HCT116 (cell line): ENCODE measurements at regions not wholly inside any gene's neighbourhood (a gene's known extent, or its start where the extent isn't known, plus 50 kb on each side); places are given as distances from the start of the nearest gene placed in this dataset.

Source experiments
- ATAC-seq: fragments of 200-7000 bp; cut with Tn5 transposase; 2 replicates; pipeline ENCODE4 v1.9.1; 2020; ENCODE audit warnings: mild to moderate bottlenecking, moderate library complexity
- BruUV-seq: library from RNA; stranded (reverse); fragments of 400-500 nt; replicated peaks from 2 replicates; lab custom pipeline; 2021; lab: Mats Ljungman, UMichigan
- CTCF ChIA-PET: fragments of 300-600 bp; sonication (Branson Sonifier 250); formaldehyde crosslinking; loops from one replicate; lab custom pipeline; 2021; ENCODE audit warnings: antibody characterized with exemption; lab: Charles Lee
- POLR2A ChIA-PET: fragments of 300-600, 350-600 bp; sonication (Branson Sonifier 250); formaldehyde crosslinking; loops from one replicate; lab custom pipeline; 2021; ENCODE audit warnings: antibody characterized with exemption; lab: Charles Lee
- RAD21 ChIA-PET, 2 experiments: fragments of 300-600 bp; sonication (Branson Sonifier 250); formaldehyde crosslinking; loops; one replicate each; lab custom pipeline; 2023; ENCODE audit warnings: low total read pairs in 2 of 2; ENCODE audit not compliant: uncharacterized antibody in 2 of 2, unreplicated experiment in 2 of 2, low non-redundant PET in 1 of 2; lab: Charles Lee
- DNase-seq: peaks from one replicate; pipeline ENCODE4 v3.0.0-alpha.2; 2010; ENCODE audit warnings: low read depth, low spot score
- H2AFZ ChIP-seq: fragments of 200-600 bp; shearing (Covaris generic), sonication (generic); 2 replicates; pipeline ENCODE4 v1.6.1; 2017; ENCODE audit warnings: low read depth, mixed run types, mixed read lengths, antibody characterized with exemption, low read length; ENCODE audit not compliant: poor library complexity, severe bottlenecking
- H3K27ac ChIP-seq: 2 replicates; pipeline ENCODE4 v1.5.1; 2012; ENCODE audit warnings: low read depth, low read length
- H3K27me3 ChIP-seq: fragments of 200-600 bp; sonication (generic); 2 replicates; pipeline ENCODE4 v1.6.1; 2016; ENCODE audit warnings: mixed run types, low read length, mixed read lengths; ENCODE audit not compliant: insufficient read depth
- H3K36me3 ChIP-seq, 2 experiments: fragments of 200-500 bp in 1 of 2; fragments of 200-600 bp in 1 of 2; sonication (Bioruptor generic) in 1 of 2; sonication (generic) in 1 of 2; 2 replicates each; pipeline versions ENCODE4 v1.5.1 to v1.6.1; 2014 to 2016; ENCODE audit warnings: low read length in 2 of 2, inconsistent platforms in 1 of 2, mixed read lengths in 1 of 2, mixed run types in 1 of 2; ENCODE audit not compliant: insufficient read depth in 2 of 2, control insufficient read depth in 1 of 2
- H3K4me1 ChIP-seq, 2 experiments: fragments of 200-600 bp in 1 of 2; sonication (generic) in 1 of 2; 2 replicates each; pipeline versions ENCODE4 v1.5.1 to v1.6.1; 2012 to 2017; ENCODE audit warnings: low read length in 2 of 2, inconsistent platforms in 1 of 2, mild to moderate bottlenecking in 1 of 2, mixed read lengths in 1 of 2, mixed run types in 1 of 2, moderate library complexity in 1 of 2; ENCODE audit not compliant: insufficient read depth in 2 of 2, control insufficient read depth in 1 of 2
- H3K4me2 ChIP-seq: fragments of 200-600 bp; sonication (generic); 2 replicates; pipeline ENCODE4 v1.6.1; 2017; ENCODE audit warnings: mixed run types, low read length, mixed read lengths
- H3K4me3 ChIP-seq, 2 experiments: fragments of 200-600 bp in 1 of 2; sonication (generic) in 1 of 2; replicated peaks in 1 of 2; 2 replicates each; pipeline ENCODE4 v1.5.1; 2011 to 2016; ENCODE audit warnings: low read length in 2 of 2, control low read depth in 1 of 2, low read depth in 1 of 2, mild to moderate bottlenecking in 1 of 2, mixed read lengths in 1 of 2, mixed run types in 1 of 2
- H3K79me2 ChIP-seq: fragments of 200-600 bp; sonication (generic); 2 replicates; pipeline ENCODE4 v1.6.1; 2017; ENCODE audit warnings: mild to moderate bottlenecking, mixed run types, low read length, moderate library complexity, mixed read lengths; ENCODE audit not compliant: insufficient read depth
- H3K9ac ChIP-seq: fragments of 200-600 bp; sonication (generic); 2 replicates; pipeline ENCODE4 v1.6.1; 2016; ENCODE audit warnings: low read length, mixed read lengths
- H3K9me2 ChIP-seq: fragments of 200-600 bp; sonication (generic), shearing (Covaris generic); 2 replicates; pipeline ENCODE4 v1.6.1; 2017; ENCODE audit warnings: mixed run types, mild to moderate bottlenecking, moderate library complexity; ENCODE audit not compliant: insufficient read depth
- H3K9me3 ChIP-seq, 2 experiments: fragments of 200-500 bp in 1 of 2; fragments of 200-600 bp in 1 of 2; sonication (Bioruptor generic) in 1 of 2; sonication (generic) in 1 of 2; 2 replicates each; pipeline ENCODE4 v1.6.1; 2014 to 2017; ENCODE audit warnings: low read length in 2 of 2, mixed read lengths in 2 of 2, inconsistent platforms in 1 of 2, low read depth in 1 of 2, mild to moderate bottlenecking in 1 of 2, mixed run types in 1 of 2, moderate library complexity in 1 of 2; ENCODE audit not compliant: control insufficient read depth in 1 of 2, insufficient read depth in 1 of 2
- H4K20me1 ChIP-seq: fragments of 200-600 bp; sonication (generic), shearing (Covaris generic); 2 replicates; pipeline ENCODE4 v1.6.1; 2017; ENCODE audit warnings: mixed run types, mild to moderate bottlenecking, moderate library complexity; ENCODE audit not compliant: insufficient read depth
- CEBPB ChIP-seq: IDR thresholded peaks from 2 replicates; pipeline ENCODE4 v1.6.1; 2012; ENCODE audit warnings: low read depth
- EGR1 ChIP-seq: IDR thresholded peaks from 2 replicates; pipeline ENCODE4 v1.6.1; 2012; ENCODE audit warnings: low read depth
- ELF1 ChIP-seq: IDR thresholded peaks from 2 replicates; pipeline ENCODE4 v1.6.1; 2012; ENCODE audit warnings: low read depth, borderline replicate concordance
- EZH2 ChIP-seq: fragments of 200-600 bp; sonication (generic); IDR thresholded peaks from 2 replicates; pipeline ENCODE4 v1.6.1; 2017; ENCODE audit warnings: antibody characterized with exemption, mixed run types
- EZH2phosphoT487 ChIP-seq: fragments of 200-600 bp; IDR thresholded peaks from 2 replicates; pipeline ENCODE4 v1.6.1; 2018; ENCODE audit warnings: antibody characterized with exemption, borderline replicate concordance
- FOSL1 ChIP-seq: IDR thresholded peaks from 2 replicates; pipeline ENCODE4 v1.6.1; 2012; ENCODE audit warnings: low read depth
- POLR2A ChIP-seq: IDR thresholded peaks from 2 replicates; pipeline ENCODE4 v1.7.0; 2011; ENCODE audit warnings: borderline replicate concordance; ENCODE audit not compliant: insufficient read depth, insufficient read length; ENCODE audit errors: extremely low read depth
- POLR2AphosphoS5 ChIP-seq: IDR thresholded peaks from 2 replicates; pipeline ENCODE4 v1.6.1; 2011; ENCODE audit warnings: mild to moderate bottlenecking, low read depth, low read length, moderate library complexity
- SRF ChIP-seq: IDR thresholded peaks from 2 replicates; pipeline ENCODE4 v1.6.1; 2012; ENCODE audit warnings: low read depth
- ZNF274 ChIP-seq: fragments of 200-500 bp; sonication (Bioruptor generic); IDR thresholded peaks from 2 replicates; pipeline ENCODE4 v1.6.1; 2014; ENCODE audit warnings: mild to moderate bottlenecking, low read depth, low read length, inconsistent platforms
- intact Hi-C: fragments of 100-400 bp; cut with micrococcal nuclease; formaldehyde crosslinking; loops from 2 replicates; pipeline ENCODE4 v1.10.0; 2022
- TF ChIP-seq, protein P1 (sequence below): IDR thresholded peaks from 2 replicates; pipeline ENCODE4 v1.6.1; 2012

DNA sequence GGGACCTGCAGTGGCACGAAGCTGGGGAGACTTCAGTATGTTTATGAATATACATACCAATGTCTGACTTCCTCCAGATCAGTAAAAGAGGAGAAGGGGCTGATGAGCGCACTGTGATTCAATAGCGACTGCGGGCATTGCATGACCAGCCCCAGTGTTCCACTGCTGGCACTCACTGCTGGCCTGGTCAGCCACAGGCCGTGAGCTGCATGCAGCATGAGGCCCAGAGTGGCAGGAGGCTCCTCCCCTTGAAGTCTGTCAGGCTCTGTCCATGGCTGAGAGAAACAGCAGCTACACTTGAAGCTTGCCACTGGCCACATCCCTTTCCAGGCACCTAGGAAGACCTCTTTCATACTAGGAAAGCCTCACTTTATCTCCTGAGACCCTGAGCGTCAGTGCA lies 265.9 kb upstream of the CDYL start:
- H4K20me1 ChIP-seq: no peaks in the 10 kb centered on the region
- ChIA-PET POLR2A (no interaction called here), CTCF (no interaction called here), RAD21 (no interaction called here)
- H3K4me3 ChIP-seq: no peak overlapping the region
- TF ChIP-seq EGR1: no peak
- no peak for TF ChIP-seq EZH2
- no peak for TF ChIP-seq CEBPB
- TF ChIP-seq, protein P1, sequence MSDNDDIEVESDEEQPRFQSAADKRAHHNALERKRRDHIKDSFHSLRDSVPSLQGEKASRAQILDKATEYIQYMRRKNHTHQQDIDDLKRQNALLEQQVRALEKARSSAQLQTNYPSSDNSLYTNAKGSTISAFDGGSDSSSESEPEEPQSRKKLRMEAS: no peak
- TF ChIP-seq POLR2A: no peak
- no peak for TF ChIP-seq POLR2AphosphoS5
- no peak for TF ChIP-seq ZNF274
- no peak overlapping the region for H3K4me2 ChIP-seq
- H3K9ac ChIP-seq: no peak overlapping the region
- BruUV-seq: no TSS peak
- no peaks in the 10 kb centered on the region for H3K4me1 ChIP-seq
- ATAC-seq: no peak
- no peak for DNase-seq
- no peaks in the 10 kb centered on the region for H3K27me3 ChIP-seq
- H3K36me3 ChIP-seq: no peaks in the 10 kb centered on the region
- H3K27ac ChIP-seq: no peak overlapping the region
- no peak overlapping the region for H2AFZ ChIP-seq
- intact Hi-C loops: no loop called here
- H3K79me2 ChIP-seq: no peaks in the 10 kb centered on the region
- H3K9me2 ChIP-seq: no peaks in the 10 kb centered on the region
- no peaks in the 10 kb centered on the region for H3K9me3 ChIP-seq

DNA sequence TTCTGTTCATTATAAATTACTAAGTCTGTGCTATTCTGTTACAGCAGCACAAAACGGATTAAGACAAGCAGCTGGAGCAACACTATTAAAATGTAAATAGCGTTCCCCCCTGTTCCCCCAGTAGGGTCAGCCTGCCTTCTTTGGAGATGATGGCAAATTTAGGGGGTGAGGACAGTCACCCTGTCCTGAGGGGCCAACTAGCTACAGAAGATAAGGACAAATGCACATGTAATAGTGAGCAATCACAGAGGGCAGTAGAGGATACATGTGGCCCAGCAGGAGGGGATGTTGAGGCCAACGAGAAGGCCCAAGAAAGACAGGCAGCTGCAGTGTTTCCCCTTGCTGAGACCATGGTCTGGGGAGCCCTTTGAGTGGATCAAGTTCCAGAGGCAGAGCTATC lies 266.7 kb upstream of the CDYL start:
- Histone ChIP-seq H3K4me2 (no peak overlapping the region), H3K4me1 (no peaks in the 10 kb centered on the region), H3K9me2 (no peaks in the 10 kb centered on the region), H3K27ac (no peak overlapping the region), H2AFZ (no peak overlapping the region), H3K4me3 (no peak overlapping the region)
- RAD21 ChIA-PET: no interaction called here
- no peak for TF ChIP-seq CEBPB
- no peak for TF ChIP-seq ZNF274
- TF ChIP-seq EZH2: no peak
- TF ChIP-seq FOSL1: no peak
- TF ChIP-seq SRF: no peak
- TF ChIP-seq EZH2phosphoT487: no peak
- no peak for TF ChIP-seq ELF1
- TF ChIP-seq, all 23 proteins: peak for 0
- no TSS peak for BruUV-seq
- intact Hi-C loops: no loop called here
- Histone ChIP-seq H3K27me3 (no peaks in the 10 kb centered on the region), H3K9ac (no peak overlapping the region), H3K9me3 (no peaks in the 10 kb centered on the region), H4K20me1 (no peaks in the 10 kb centered on the region), H3K36me3 (no peaks in the 10 kb centered on the region), H3K79me2 (no peaks in the 10 kb centered on the region)
- ATAC-seq: no peak
- POLR2A ChIA-PET: no interaction called here
- no peak for DNase-seq
- CTCF ChIA-PET: no interaction called here
